DND-41 (cell line): ENCODE measurements at regions not wholly inside any gene's neighbourhood (a gene's known extent, or its start where the extent isn't known, plus 50 kb on each side); places are given as distances from the start of the nearest gene placed in this dataset.

Experiments
- ATAC-seq: fragments of 200-7000 bp; cut with Tn5 transposase; 3 replicates; pipeline ENCODE4 v1.9.1; 2021; ENCODE audit warnings: low read depth; ENCODE audit not compliant: insufficient read depth
- DNase-seq: peaks from one replicate; pipeline ENCODE4 v3.0.0-alpha.2; 2020
- H2AFZ ChIP-seq: 2 replicates; pipeline ENCODE4 v1.6.0; 2012; ENCODE audit warnings: low read depth, low read length
- H3K27ac ChIP-seq: 2 replicates; pipeline ENCODE4 v1.5.1; 2012; ENCODE audit warnings: low read length, inconsistent platforms
- H3K27me3 ChIP-seq: fragments of 200-600 bp; sonication (generic); 2 replicates; pipeline ENCODE4 v1.6.0; 2012; ENCODE audit warnings: low read length, mild to moderate bottlenecking, inconsistent platforms; ENCODE audit not compliant: insufficient read depth, poor library complexity
- H3K36me3 ChIP-seq: 2 replicates; pipeline ENCODE4 v1.5.1; 2012; ENCODE audit warnings: low read length, inconsistent platforms; ENCODE audit not compliant: insufficient read depth
- H3K4me1 ChIP-seq: 2 replicates; pipeline ENCODE4 v1.5.1; 2012; ENCODE audit warnings: mild to moderate bottlenecking, low read length; ENCODE audit not compliant: insufficient read depth
- H3K4me2 ChIP-seq: 2 replicates; pipeline ENCODE4 v1.6.0; 2012; ENCODE audit warnings: mild to moderate bottlenecking, moderate library complexity, low read length, inconsistent platforms; ENCODE audit not compliant: insufficient read depth
- H3K4me3 ChIP-seq, 2 experiments: fragments of 200-600 bp in 1 of 2; shearing (Covaris generic) in 1 of 2; 2 replicates each; pipeline ENCODE4 v1.5.1; 2012 to 2016; ENCODE audit warnings: inconsistent platforms in 2 of 2, low read length in 2 of 2, mild to moderate bottlenecking in 2 of 2, low read depth in 1 of 2, moderate library complexity in 1 of 2
- H3K79me2 ChIP-seq: 2 replicates; pipeline ENCODE4 v1.6.0; 2012; ENCODE audit warnings: low read length, inconsistent platforms; ENCODE audit not compliant: insufficient read depth
- H3K9ac ChIP-seq: 2 replicates; pipeline ENCODE4 v1.6.0; 2012; ENCODE audit warnings: low read depth, mild to moderate bottlenecking, inconsistent platforms, low read length, moderate library complexity
- H3K9me3 ChIP-seq: 2 replicates; pipeline ENCODE4 v1.5.1; 2012; ENCODE audit warnings: low read length, moderate library complexity, mild to moderate bottlenecking, inconsistent platforms; ENCODE audit not compliant: insufficient read depth, severe bottlenecking
- H4K20me1 ChIP-seq: 2 replicates; pipeline ENCODE4 v1.6.0; 2012; ENCODE audit warnings: low read length; ENCODE audit not compliant: insufficient read depth
- EZH2 ChIP-seq: IDR thresholded peaks from 3 replicates; pipeline ENCODE4 v1.6.1; 2012; ENCODE audit warnings: borderline replicate concordance, low read depth, mild to moderate bottlenecking, moderate library complexity, low read length, inconsistent platforms; ENCODE audit not compliant: severe bottlenecking
- TF ChIP-seq, protein P1 (sequence below): IDR thresholded peaks from 2 replicates; pipeline ENCODE4 v1.5.1; 2012; ENCODE audit warnings: borderline replicate concordance, low read length, moderate library complexity, mild to moderate bottlenecking; ENCODE audit not compliant: poor library complexity, severe bottlenecking; ENCODE audit errors: extremely low read depth

DNA sequence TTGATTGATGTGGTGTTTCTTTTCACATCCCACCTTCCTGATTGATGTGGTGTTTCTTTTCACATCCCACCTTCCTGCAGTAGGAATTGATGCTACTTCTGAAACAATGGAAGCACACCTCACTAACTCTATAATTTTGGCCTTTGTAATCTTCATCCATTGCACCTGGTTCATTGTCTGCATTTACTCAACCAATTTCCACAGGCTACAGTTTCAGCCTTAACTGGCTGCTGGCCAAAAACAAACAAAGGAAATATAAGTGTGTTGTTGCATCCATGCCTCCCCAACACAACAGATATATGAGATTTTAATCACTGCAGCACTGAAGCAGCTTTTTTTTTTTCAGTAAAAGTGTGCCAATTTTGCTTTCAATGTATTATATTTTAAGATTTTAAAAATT, 867.6 kb upstream of the PCDH7 start:
- TF ChIP-seq EZH2, result no peak
- TF ChIP-seq, protein P1, sequence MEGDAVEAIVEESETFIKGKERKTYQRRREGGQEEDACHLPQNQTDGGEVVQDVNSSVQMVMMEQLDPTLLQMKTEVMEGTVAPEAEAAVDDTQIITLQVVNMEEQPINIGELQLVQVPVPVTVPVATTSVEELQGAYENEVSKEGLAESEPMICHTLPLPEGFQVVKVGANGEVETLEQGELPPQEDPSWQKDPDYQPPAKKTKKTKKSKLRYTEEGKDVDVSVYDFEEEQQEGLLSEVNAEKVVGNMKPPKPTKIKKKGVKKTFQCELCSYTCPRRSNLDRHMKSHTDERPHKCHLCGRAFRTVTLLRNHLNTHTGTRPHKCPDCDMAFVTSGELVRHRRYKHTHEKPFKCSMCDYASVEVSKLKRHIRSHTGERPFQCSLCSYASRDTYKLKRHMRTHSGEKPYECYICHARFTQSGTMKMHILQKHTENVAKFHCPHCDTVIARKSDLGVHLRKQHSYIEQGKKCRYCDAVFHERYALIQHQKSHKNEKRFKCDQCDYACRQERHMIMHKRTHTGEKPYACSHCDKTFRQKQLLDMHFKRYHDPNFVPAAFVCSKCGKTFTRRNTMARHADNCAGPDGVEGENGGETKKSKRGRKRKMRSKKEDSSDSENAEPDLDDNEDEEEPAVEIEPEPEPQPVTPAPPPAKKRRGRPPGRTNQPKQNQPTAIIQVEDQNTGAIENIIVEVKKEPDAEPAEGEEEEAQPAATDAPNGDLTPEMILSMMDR, result no peak
- no peak for DNase-seq

DNA sequence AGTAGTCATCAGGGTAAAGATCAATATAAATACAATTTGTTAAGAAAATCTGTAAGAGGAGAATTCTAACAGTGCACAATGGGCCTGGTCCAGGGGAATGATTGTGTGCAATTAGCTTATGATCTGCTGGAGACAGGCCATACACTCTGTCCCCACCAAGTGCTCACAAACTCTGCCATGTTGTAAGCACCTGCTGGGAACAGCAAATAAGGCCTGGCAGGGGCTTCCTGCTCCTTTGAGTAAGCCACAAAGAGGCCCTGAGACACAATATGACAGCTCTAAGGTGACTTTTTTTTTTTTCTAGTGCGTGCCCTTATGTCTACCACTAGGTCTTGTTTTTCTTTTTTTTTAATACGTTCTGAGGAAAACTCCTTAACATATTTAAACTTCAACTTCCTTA, 866.3 kb upstream of the PCDH7 start:
- no peaks in the 10 kb centered on the region for H3K79me2 ChIP-seq
- TF ChIP-seq, protein P1, result no peak
- TF ChIP-seq EZH2, result no peak
- no peak overlapping the region for H2AFZ ChIP-seq
- no peak overlapping the region for H3K4me2 ChIP-seq
- H4K20me1 ChIP-seq, result no peaks in the 10 kb centered on the region
- H3K9ac ChIP-seq, result no peak overlapping the region
- H3K27ac ChIP-seq, result no peak overlapping the region
- no peaks in the 10 kb centered on the region for H3K4me1 ChIP-seq
- H3K36me3 ChIP-seq, result no peaks in the 10 kb centered on the region
- H3K9me3 ChIP-seq, result no peaks in the 10 kb centered on the region
- no peak for DNase-seq
- ATAC-seq, result no peak
- H3K4me3 ChIP-seq, result no peak overlapping the region
- no peaks in the 10 kb centered on the region for H3K27me3 ChIP-seq

More for the DNA sequence above, 867.6 kb upstream of the PCDH7 start:
- H4K20me1 ChIP-seq, result no peaks in the 10 kb centered on the region
- no peak overlapping the region for H2AFZ ChIP-seq
- no peaks in the 10 kb centered on the region for H3K4me1 ChIP-seq
- no peaks in the 10 kb centered on the region for H3K79me2 ChIP-seq
- no peaks in the 10 kb centered on the region for H3K9me3 ChIP-seq
- H3K9ac ChIP-seq, result no peak overlapping the region
- ATAC-seq, result no peak
- H3K4me3 ChIP-seq, result no peak overlapping the region
- H3K27ac ChIP-seq, result no peak overlapping the region
- no peaks in the 10 kb centered on the region for H3K36me3 ChIP-seq
- H3K27me3 ChIP-seq, result no peaks in the 10 kb centered on the region
- no peak overlapping the region for H3K4me2 ChIP-seq

DNA sequence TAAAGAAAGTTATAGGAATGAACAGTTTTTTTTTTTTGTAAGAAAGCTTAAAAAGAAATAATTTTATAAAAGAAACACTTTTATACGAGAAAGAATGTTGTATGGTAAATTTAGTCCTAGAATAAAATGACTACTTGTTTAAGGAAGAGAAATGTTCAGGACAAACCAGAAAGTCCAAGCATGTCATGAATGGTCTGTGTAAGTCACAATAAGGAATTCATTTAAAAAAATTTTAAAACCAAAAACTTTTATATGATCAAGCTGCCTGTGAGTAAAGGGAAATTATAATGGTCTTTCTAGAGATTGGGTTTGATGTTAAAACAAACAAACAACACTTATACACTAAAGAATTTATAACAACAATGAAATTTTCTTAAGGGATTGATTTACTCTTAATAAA, 858.9 kb upstream of the PCDH7 start:
- H3K36me3 ChIP-seq, result no peaks in the 10 kb centered on the region
- H3K4me3 ChIP-seq, result no peak overlapping the region
- H3K27ac ChIP-seq, result no peak overlapping the region
- H2AFZ ChIP-seq, result no peak overlapping the region
- no peaks in the 10 kb centered on the region for H3K79me2 ChIP-seq
- no peaks in the 10 kb centered on the region for H3K27me3 ChIP-seq
- peaks cover 3% of the 10 kb centered on the region for H3K9me3 ChIP-seq
- H3K9ac ChIP-seq, result no peak overlapping the region
- TF ChIP-seq, protein P1, result no peak
- TF ChIP-seq EZH2, result no peak
- DNase-seq (no peak), ATAC-seq (no peak)
- no peaks in the 10 kb centered on the region for H4K20me1 ChIP-seq
- H3K4me1 ChIP-seq, result no peaks in the 10 kb centered on the region
- H3K4me2 ChIP-seq, result no peak overlapping the region

DNA sequence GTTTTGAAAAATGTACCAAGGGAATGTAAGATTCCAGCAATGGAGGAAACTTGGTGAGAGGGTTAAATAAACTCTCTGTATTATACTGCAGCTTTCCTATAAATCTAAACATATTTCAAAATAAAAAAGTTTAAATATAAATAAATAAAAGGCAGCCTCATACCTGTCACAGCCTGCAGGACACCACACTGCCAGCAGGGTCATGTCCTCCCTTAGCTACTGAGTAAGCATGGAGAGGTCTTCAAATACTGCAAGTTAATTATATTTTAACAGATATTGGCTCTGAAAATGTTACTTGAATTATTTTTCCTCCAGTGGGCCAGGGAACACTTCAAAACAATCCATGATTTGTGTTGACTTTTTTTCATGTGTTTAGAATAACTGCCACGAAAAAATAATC, 852.8 kb upstream of the PCDH7 start:
- Histone ChIP-seq H3K27ac (no peak overlapping the region), H3K9ac (no peak overlapping the region), H3K4me1 (no peaks in the 10 kb centered on the region), H3K4me3 (no peak overlapping the region), H3K36me3 (no peaks in the 10 kb centered on the region), H3K79me2 (no peaks in the 10 kb centered on the region), H3K27me3 (no peaks in the 10 kb centered on the region), H3K9me3 (no peaks in the 10 kb centered on the region), H2AFZ (no peak overlapping the region), H3K4me2 (no peak overlapping the region), H4K20me1 (no peaks in the 10 kb centered on the region)
- ATAC-seq (no peak), DNase-seq (no peak)
- TF ChIP-seq, protein P1, result no peak
- TF ChIP-seq EZH2, result no peak
